ENCODE measurements at regions not wholly inside any gene's neighbourhood (a gene's known extent, or its start where the extent isn't known, plus 50 kb on each side); places are given as distances from the start of the nearest gene placed in this dataset.

DNA sequence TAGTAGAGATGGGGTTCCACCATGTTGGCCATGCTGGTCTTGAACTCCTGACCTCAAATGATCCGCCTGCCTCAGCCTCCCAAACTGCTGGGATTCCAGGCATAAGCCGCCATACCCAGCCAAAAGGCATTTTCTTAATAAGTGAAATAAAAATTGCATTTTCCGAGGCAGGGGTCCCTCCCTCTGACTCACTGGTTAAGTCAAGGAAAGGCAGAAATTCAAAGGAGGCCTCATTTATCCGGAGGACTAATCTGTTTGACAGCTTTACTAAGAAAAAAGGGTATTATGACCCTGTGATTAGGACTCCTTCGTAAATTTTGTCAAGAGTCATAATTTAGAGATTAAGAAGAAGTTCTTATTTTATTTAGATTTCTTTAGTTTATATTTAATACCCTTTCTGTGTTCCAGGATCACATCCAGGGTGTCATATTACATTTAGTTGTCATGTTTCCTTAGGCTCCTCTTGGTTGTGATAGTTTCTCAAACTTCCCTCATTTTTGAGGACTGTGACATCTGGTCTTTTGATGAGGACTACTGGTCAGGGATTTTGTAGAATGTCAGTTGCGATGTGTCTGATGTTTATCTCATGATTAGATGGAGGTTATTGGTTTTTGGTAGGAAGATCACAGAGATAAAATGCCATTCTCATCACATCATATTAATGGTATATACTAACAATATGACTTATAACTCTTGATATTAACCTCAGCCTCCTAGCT lies 753.7 kb upstream of the AMOT start:
- Histone ChIP-seq H2AFZ (ENCODE audit: low read length) (no peak overlapping the region), H3K4me3 (replicated peaks in 1 of 3; ENCODE audit: insufficient read depth in 1 of 3, low read depth in 2 of 3, low read length in 3 of 3) (no peak overlapping the region), H3K4me1 (ENCODE audit: insufficient read depth, low read length) (no peaks in the 10 kb centered on the region), H3K79me2 (ENCODE audit: insufficient read depth, low read length) (no peaks in the 10 kb centered on the region), H3K9me3 (ENCODE audit: low read length) (no peaks in the 10 kb centered on the region), H3K36me3 (replicated peaks in 1 of 2; ENCODE audit: control insufficient read depth in 1 of 2, insufficient read depth in 2 of 2, low read length in 2 of 2) (no peaks in the 10 kb centered on the region), H4K20me1 (ENCODE audit: insufficient read depth, low read length) (no peaks in the 10 kb centered on the region), H3K4me2 (ENCODE audit: low read depth, low read length) (no peak overlapping the region), H3K27me3 (ENCODE audit: control insufficient read depth in 1 of 2, insufficient read depth in 2 of 2, low read length in 2 of 2) (no peaks in the 10 kb centered on the region), H3K9ac (ENCODE audit: insufficient read depth, low read depth, low read length) (no peak overlapping the region), H3K27ac (ENCODE audit: extremely low read length, insufficient read depth, low read length) (no peak overlapping the region)
- CTCF ChIA-PET (ENCODE audit: low intra/inter-chr PET ratio, low total read pairs) = no interaction called here
- DNase-seq (ENCODE audit: low spot score) = no peak
- TF ChIP-seq, protein P1, sequence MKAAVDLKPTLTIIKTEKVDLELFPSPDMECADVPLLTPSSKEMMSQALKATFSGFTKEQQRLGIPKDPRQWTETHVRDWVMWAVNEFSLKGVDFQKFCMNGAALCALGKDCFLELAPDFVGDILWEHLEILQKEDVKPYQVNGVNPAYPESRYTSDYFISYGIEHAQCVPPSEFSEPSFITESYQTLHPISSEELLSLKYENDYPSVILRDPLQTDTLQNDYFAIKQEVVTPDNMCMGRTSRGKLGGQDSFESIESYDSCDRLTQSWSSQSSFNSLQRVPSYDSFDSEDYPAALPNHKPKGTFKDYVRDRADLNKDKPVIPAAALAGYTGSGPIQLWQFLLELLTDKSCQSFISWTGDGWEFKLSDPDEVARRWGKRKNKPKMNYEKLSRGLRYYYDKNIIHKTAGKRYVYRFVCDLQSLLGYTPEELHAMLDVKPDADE (CRISPR knock-in tag; IDR thresholded peaks at IDR 0.05) = no peak
- TF ChIP-seq, protein P2, sequence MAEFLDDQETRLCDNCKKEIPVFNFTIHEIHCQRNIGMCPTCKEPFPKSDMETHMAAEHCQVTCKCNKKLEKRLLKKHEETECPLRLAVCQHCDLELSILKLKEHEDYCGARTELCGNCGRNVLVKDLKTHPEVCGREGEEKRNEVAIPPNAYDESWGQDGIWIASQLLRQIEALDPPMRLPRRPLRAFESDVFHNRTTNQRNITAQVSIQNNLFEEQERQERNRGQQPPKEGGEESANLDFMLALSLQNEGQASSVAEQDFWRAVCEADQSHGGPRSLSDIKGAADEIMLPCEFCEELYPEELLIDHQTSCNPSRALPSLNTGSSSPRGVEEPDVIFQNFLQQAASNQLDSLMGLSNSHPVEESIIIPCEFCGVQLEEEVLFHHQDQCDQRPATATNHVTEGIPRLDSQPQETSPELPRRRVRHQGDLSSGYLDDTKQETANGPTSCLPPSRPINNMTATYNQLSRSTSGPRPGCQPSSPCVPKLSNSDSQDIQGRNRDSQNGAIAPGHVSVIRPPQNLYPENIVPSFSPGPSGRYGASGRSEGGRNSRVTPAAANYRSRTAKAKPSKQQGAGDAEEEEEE (CRISPR knock-in tag; IDR thresholded peaks at IDR 0.05; ENCODE audit: borderline replicate concordance) = no peak
- intact Hi-C loops (cut with micrococcal nuclease; ENCODE audit: unreplicated experiment) = no loop called here
- no peak for ATAC-seq
- 25% methylated on average over 4 of the region's 6 CpGs for WGBS (ENCODE audit: low lambda C conversion rate)
- in situ Hi-C loops (cut with HindIII; ENCODE audit: extremely low pct_ligation_motif_present, low pct_unique_long_range_greater_than_20kb) = no loop called here
- POLR2A ChIA-PET = no interaction called here
- no peak for FAIRE-seq
- no TSS peak for BruUV-seq (replicated peaks)

DNA sequence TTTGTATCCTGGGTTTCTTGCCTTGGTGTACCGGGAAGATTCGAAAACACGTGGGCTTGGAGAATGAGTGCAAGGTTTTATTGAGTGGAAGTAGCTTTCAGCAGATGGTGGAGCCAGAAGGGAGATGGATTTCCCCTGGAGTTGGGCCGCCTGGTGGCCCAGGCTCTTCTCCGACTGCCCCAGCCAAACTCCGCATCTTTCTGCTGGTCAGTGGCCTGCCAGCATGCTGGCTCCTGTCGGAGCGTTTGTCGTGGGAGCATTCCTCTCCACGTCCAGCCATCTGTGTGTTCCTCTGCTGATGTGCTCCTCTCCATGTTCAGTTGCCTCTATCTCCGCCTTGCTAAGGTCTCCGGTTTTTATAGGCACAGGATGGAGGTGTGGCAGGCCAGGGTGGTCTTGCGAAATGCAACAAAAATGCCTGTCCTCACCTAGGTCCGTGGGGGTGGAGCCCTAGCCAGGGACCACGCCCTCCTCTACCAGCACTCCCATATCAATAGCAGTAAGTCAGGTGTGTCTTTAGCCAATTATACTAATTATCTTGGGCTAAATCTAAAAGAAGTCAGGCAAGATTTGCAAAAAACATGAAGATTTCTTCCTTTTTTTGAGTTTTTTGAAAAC lies 745.8 kb upstream of the AMOT start:
- intact Hi-C loops (cut with micrococcal nuclease; ENCODE audit: unreplicated experiment) (no loop called here), in situ Hi-C loops (cut with HindIII; ENCODE audit: extremely low pct_ligation_motif_present, low pct_unique_long_range_greater_than_20kb) (no loop called here)
- FAIRE-seq = no peak
- TF ChIP-seq, protein P3, sequence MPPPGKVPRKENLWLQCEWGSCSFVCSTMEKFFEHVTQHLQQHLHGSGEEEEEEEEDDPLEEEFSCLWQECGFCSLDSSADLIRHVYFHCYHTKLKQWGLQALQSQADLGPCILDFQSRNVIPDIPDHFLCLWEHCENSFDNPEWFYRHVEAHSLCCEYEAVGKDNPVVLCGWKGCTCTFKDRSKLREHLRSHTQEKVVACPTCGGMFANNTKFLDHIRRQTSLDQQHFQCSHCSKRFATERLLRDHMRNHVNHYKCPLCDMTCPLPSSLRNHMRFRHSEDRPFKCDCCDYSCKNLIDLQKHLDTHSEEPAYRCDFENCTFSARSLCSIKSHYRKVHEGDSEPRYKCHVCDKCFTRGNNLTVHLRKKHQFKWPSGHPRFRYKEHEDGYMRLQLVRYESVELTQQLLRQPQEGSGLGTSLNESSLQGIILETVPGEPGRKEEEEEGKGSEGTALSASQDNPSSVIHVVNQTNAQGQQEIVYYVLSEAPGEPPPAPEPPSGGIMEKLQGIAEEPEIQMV (CRISPR knock-in tag; IDR thresholded peaks at IDR 0.05; ENCODE audit: low read depth) = peak; percentile 64; the same call in 1 of the 2 replicates
- no peak for TF ChIP-seq ZSCAN12 (CRISPR knock-in tag; IDR thresholded peaks at IDR 0.05)
- ATAC-seq = no peak
- H3K36me3 ChIP-seq (replicated peaks in 1 of 2; ENCODE audit: control insufficient read depth in 1 of 2, insufficient read depth in 2 of 2, low read length in 2 of 2) = no peaks in the 10 kb centered on the region
- H3K4me3 ChIP-seq (replicated peaks in 1 of 3; ENCODE audit: insufficient read depth in 1 of 3, low read depth in 2 of 3, low read length in 3 of 3) = no peak overlapping the region
- H3K4me1 ChIP-seq (ENCODE audit: insufficient read depth, low read length) = no peaks in the 10 kb centered on the region
- H3K27me3 ChIP-seq (ENCODE audit: control insufficient read depth in 1 of 2, insufficient read depth in 2 of 2, low read length in 2 of 2) = no peaks in the 10 kb centered on the region; a peak in 1 of 5 replicates
- H2AFZ ChIP-seq (ENCODE audit: low read length) = no peak overlapping the region
- no peaks in the 10 kb centered on the region for H3K9me3 ChIP-seq (ENCODE audit: low read length)
- DNase-seq (ENCODE audit: low spot score) = no peak
- ChIA-PET CTCF (ENCODE audit: low intra/inter-chr PET ratio, low total read pairs) (no interaction called here), POLR2A (no interaction called here)
- no peaks in the 10 kb centered on the region for H3K79me2 ChIP-seq (ENCODE audit: insufficient read depth, low read length)
- H4K20me1 ChIP-seq (ENCODE audit: insufficient read depth, low read length) = no peaks in the 10 kb centered on the region
- BruUV-seq (replicated peaks) = no TSS peak
- no peak overlapping the region for H3K4me2 ChIP-seq (ENCODE audit: low read depth, low read length)
- H3K9ac ChIP-seq (ENCODE audit: insufficient read depth, low read depth, low read length) = no peak overlapping the region
- WGBS (ENCODE audit: low lambda C conversion rate) = 0% methylated on average over 3 of the region's 15 CpGs
- H3K27ac ChIP-seq (ENCODE audit: extremely low read length, insufficient read depth, low read length) = no peak overlapping the region
